ENCODE measurements at regions not wholly inside any gene's neighbourhood (a gene's known extent, or its start where the extent isn't known, plus 50 kb on each side); places are given as distances from the start of the nearest gene placed in this dataset.

GRCh38 chr2:14967729-14968128 is 335.2 kb downstream of the LRATD1 start:
- TF ChIP-seq CTCF (IDR thresholded peaks at IDR 0.05) = no peak
- TF ChIP-seq POLR2AphosphoS5 (IDR thresholded peaks at IDR 0.05) = no peak
